ENCODE measurements at regions not wholly inside any gene's neighbourhood (a gene's known extent, or its start where the extent isn't known, plus 50 kb on each side); places are given as distances from the start of the nearest gene placed in this dataset.

GRCh38 chr16:6600167-6600566 is 732.5 kb upstream of the RBFOX1 start:
- no peak for TF ChIP-seq SUZ12 (IDR thresholded peaks at IDR 0.05; ENCODE audit: extremely low read depth, insufficient read depth, insufficient read length)
- TF ChIP-seq ZNF274 (IDR thresholded peaks at IDR 0.05; ENCODE audit: low read depth, low read length): no peak
